K562 (cell line): ENCODE measurements at regions not wholly inside any gene's neighbourhood (a gene's known extent, or its start where the extent isn't known, plus 50 kb on each side); places are given as distances from the start of the nearest gene placed in this dataset.

Experiments
- ATAC-seq: fragments of 200-7000 bp; cut with Tn5 transposase; 3 replicates; pipeline ENCODE4 v1.9.1; 2020; ENCODE audit warnings: moderate library complexity
- BruUV-seq: library from RNA; stranded (reverse); fragments of 400-500 nt; replicated peaks from 2 replicates; lab custom pipeline; 2021; lab: Mats Ljungman, UMichigan
- CTCF ChIA-PET: fragments of 300-600 bp; formaldehyde crosslinking; extraction: SDS; loops from one replicate; lab custom pipeline; 2021; ENCODE audit warnings: low intra/inter-chr PET ratio; lab: Yijun Ruan, JAX
- POLR2A ChIA-PET: fragments of 300-600, 350-650 bp; sonication (Branson Sonifier 250); formaldehyde crosslinking; extraction: SDS; loops from one replicate; lab custom pipeline; 2021; ENCODE audit warnings: antibody characterized with exemption, inconsistent platforms; lab: Yijun Ruan, JAX
- DNase-seq, 4 experiments: peaks; one replicate each; pipeline versions ENCODE4 v3.0.0 to v3.0.0-alpha.2; 2011 to 2018; ENCODE audit warnings: low spot score in 3 of 4, mixed read lengths in 3 of 4; ENCODE audit errors: extremely low read depth in 1 of 4
- FAIRE-seq: peaks from 2 replicates; lab custom pipeline; 2011; peaks lifted over from hg19 to GRCh38; lab: Jason Lieb, UNC
- H2AFZ ChIP-seq: 2 replicates; pipeline ENCODE4 v1.6.0; 2011; ENCODE audit warnings: low read depth, low read length, control low read depth, inconsistent platforms
- H3K27ac ChIP-seq: fragments of 200-600 bp; 3 replicates; pipeline ENCODE4 v1.8.0; 2011; ENCODE audit warnings: low read depth, mild to moderate bottlenecking, control low read depth, inconsistent platforms, low read length, moderate library complexity, mixed read lengths; ENCODE audit errors: extremely low read depth
- H3K27me3 ChIP-seq, 2 experiments: fragments of 300-600 bp in 1 of 2; 2 replicates in 1 of 2; 3 replicates in 1 of 2; pipeline versions ENCODE4 v1.6.0 to v1.8.0; 2011; ENCODE audit warnings: inconsistent platforms in 2 of 2, low read length in 2 of 2, mild to moderate bottlenecking in 1 of 2, mixed read lengths in 1 of 2, moderate library complexity in 1 of 2; ENCODE audit not compliant: control insufficient read depth in 2 of 2, insufficient read depth in 2 of 2
- H3K36me3 ChIP-seq: fragments of 300-600 bp; 3 replicates; pipeline ENCODE4 v1.8.0; 2011; ENCODE audit warnings: mild to moderate bottlenecking, low read length, inconsistent platforms; ENCODE audit not compliant: control insufficient read depth, insufficient read depth
- H3K4me1 ChIP-seq, 2 experiments: fragments of 200-600 bp in 1 of 2; replicated peaks in 1 of 2; 2 replicates in 1 of 2; 3 replicates in 1 of 2; pipeline versions ENCODE4 v1.5.1 to v1.8.0; 2011; ENCODE audit warnings: inconsistent platforms in 2 of 2, low read length in 2 of 2, mild to moderate bottlenecking in 1 of 2, mixed read lengths in 1 of 2, moderate library complexity in 1 of 2; ENCODE audit not compliant: control insufficient read depth in 2 of 2, insufficient read depth in 2 of 2
- H3K4me2 ChIP-seq: 2 replicates; pipeline ENCODE4 v1.6.1; 2011; ENCODE audit warnings: low read length, control low read depth, inconsistent platforms, mixed read lengths; ENCODE audit not compliant: insufficient read depth
- H3K4me3 ChIP-seq: fragments of 200-600 bp; sonication (generic), shearing (Covaris generic); 2 replicates; pipeline ENCODE4 v1.5.1; 2016; ENCODE audit warnings: control low read depth, inconsistent platforms
- H3K79me2 ChIP-seq: fragments of 200-600 bp; 3 replicates; pipeline ENCODE4 v1.8.0; 2011; ENCODE audit warnings: low read length, inconsistent platforms; ENCODE audit not compliant: control insufficient read depth, insufficient read depth
- H3K9ac ChIP-seq, 2 experiments: 2 replicates each; pipeline versions ENCODE4 v1.6.0 to v1.6.1; 2011; ENCODE audit warnings: low read depth in 2 of 2, low read length in 2 of 2, control low read depth in 1 of 2, inconsistent platforms in 1 of 2, mild to moderate bottlenecking in 1 of 2, mixed read lengths in 1 of 2; ENCODE audit not compliant: insufficient read depth in 1 of 2
- H3K9me1 ChIP-seq: one replicate; pipeline ENCODE4 v1.6.0; 2011; ENCODE audit warnings: inconsistent platforms, mild to moderate bottlenecking, low read length, moderate library complexity; ENCODE audit not compliant: control insufficient read depth, insufficient read depth
- H3K9me3 ChIP-seq: replicated peaks from 2 replicates; pipeline ENCODE4 v1.5.1; 2011; ENCODE audit warnings: low read depth, low read length, inconsistent platforms; ENCODE audit not compliant: control insufficient read depth, insufficient read depth
- H4K20me1 ChIP-seq: replicated peaks from 2 replicates; pipeline ENCODE4 v1.6.1; 2011; ENCODE audit warnings: low read length, inconsistent platforms, mixed read lengths; ENCODE audit not compliant: control insufficient read depth, insufficient read depth
- CBX2 ChIP-seq: fragments of 200-600 bp; sonication (generic); IDR thresholded peaks from one replicate; pipeline ENCODE4 v1.6.1; 2012; ENCODE audit warnings: mild to moderate bottlenecking, low read length, inconsistent platforms; ENCODE audit not compliant: insufficient read depth, poor library complexity, severe bottlenecking
- FOXK1 ChIP-seq: sonication (generic); formaldehyde crosslinking; IDR thresholded peaks from 2 replicates; pipeline ENCODE4 v1.8.0; 2022; ENCODE audit warnings: missing genetic modification reagents, mild to moderate bottlenecking, borderline replicate concordance
- HDGF ChIP-seq: fragments of 450-650 bp; IDR thresholded peaks from 2 replicates; pipeline ENCODE4 v1.6.1; 2016
- HLTF ChIP-seq: fragments of 450-650 bp; IDR thresholded peaks from 2 replicates; pipeline ENCODE4 v1.6.1; 2016
- IFI16 ChIP-seq: fragments of 250-450 bp; sonication (Bioruptor Pico); IDR thresholded peaks from 2 replicates; pipeline ENCODE4 v2.1.2; 2022; ENCODE audit warnings: mild to moderate bottlenecking, inconsistent platforms
- NFE2L1 ChIP-seq: fragments of 450-650 bp; IDR thresholded peaks from 2 replicates; pipeline ENCODE4 v1.6.1; 2016; ENCODE audit warnings: missing genetic modification characterization, low read depth, mild to moderate bottlenecking, missing compliant biosample characterization, moderate library complexity, borderline replicate concordance
- POLR2A ChIP-seq: fragments of 450-650 bp; conservative IDR thresholded peaks from 2 replicates; pipeline ENCODE4 v1.6.1; 2016
- RBM17 ChIP-seq: fragments of 200-400 bp; formaldehyde crosslinking; IDR thresholded peaks from 2 replicates; pipeline ENCODE4 v1.6.1; 2017; ENCODE audit warnings: low read depth, mild to moderate bottlenecking, low read length, borderline replicate concordance
- RBM25 ChIP-seq: fragments of 200-400 bp; formaldehyde crosslinking; IDR thresholded peaks from 2 replicates; pipeline ENCODE4 v1.6.1; 2018; ENCODE audit warnings: low read length, low read depth, moderate library complexity; ENCODE audit not compliant: severe bottlenecking
- RNF2 ChIP-seq: sonication (generic); IDR thresholded peaks from 2 replicates; pipeline ENCODE4 v1.6.1; 2016
- TGIF2 ChIP-seq: sonication (generic); formaldehyde crosslinking; IDR thresholded peaks from 2 replicates; pipeline ENCODE4 v1.8.1; 2022; ENCODE audit warnings: mild to moderate bottlenecking, missing genetic modification reagents, moderate library complexity
- TRIM28 ChIP-seq: fragments of 450-650 bp; IDR thresholded peaks from 2 replicates; pipeline ENCODE4 v1.6.1; 2017
- ZKSCAN1 ChIP-seq: fragments of 150-350 bp; IDR thresholded peaks from 2 replicates; pipeline ENCODE4 v1.6.1; 2016; ENCODE audit warnings: low read depth, low read length
- WGBS: fragments of 100-300 bp; shearing (Covaris generic); methylation state at CpG from one replicate; pipeline ENCODE4 v1.1.6; 2016; ENCODE audit warnings: low coverage, mixed read lengths; ENCODE audit not compliant: insufficient coverage; ENCODE audit errors: missing lambda C conversion rate; 5-methylcytosine and 5-hydroxymethylcytosine counted together
- in situ Hi-C: fragments of 300-500 bp; cut with MboI; formaldehyde crosslinking; loops from 4 replicates; pipeline ENCODE4 v1.15.0; 2018; ENCODE audit warnings: inconsistent platforms, mixed read lengths
- intact Hi-C: fragments of 100-400 bp; cut with micrococcal nuclease; formaldehyde crosslinking; loops from 2 replicates; pipeline ENCODE4 v1.14.2; 2022
- TF ChIP-seq, protein P1 (sequence below): fragments of 250-450 bp; sonication (Bioruptor Pico); IDR thresholded peaks from 2 replicates; pipeline ENCODE4 v1.8.0; 2021; ENCODE audit warnings: borderline replicate concordance, mild to moderate bottlenecking, moderate library complexity; ENCODE audit not compliant: poor library complexity, severe bottlenecking

- H4K20me1 ChIP-seq, result no peaks in the 10 kb centered on the region
- in situ Hi-C loops (no loop called here), intact Hi-C loops (no loop called here)
- H3K9ac ChIP-seq, result no peak overlapping the region
- no peak overlapping the region for H2AFZ ChIP-seq
- H3K9me3 ChIP-seq, result no peaks in the 10 kb centered on the region; the same call in 1 of the 2 replicates
- H3K27me3 ChIP-seq, result no peaks in the 10 kb centered on the region
- H3K4me3 ChIP-seq, result no peak overlapping the region
- H3K4me2 ChIP-seq, result no peak overlapping the region
- no peaks in the 10 kb centered on the region for H3K9me1 ChIP-seq
- H3K79me2 ChIP-seq, result no peaks in the 10 kb centered on the region
- CTCF ChIA-PET, result no interaction called here
- FAIRE-seq (no peak), DNase-seq (no peak), ATAC-seq (no peak)
- TF ChIP-seq RBM17, result no peak
- no peak for TF ChIP-seq IFI16 (CRISPR knock-in tag)
- no peak for TF ChIP-seq HLTF
- no peak for TF ChIP-seq RBM25
- TF ChIP-seq POLR2A, result no peak
- TF ChIP-seq, protein P1, sequence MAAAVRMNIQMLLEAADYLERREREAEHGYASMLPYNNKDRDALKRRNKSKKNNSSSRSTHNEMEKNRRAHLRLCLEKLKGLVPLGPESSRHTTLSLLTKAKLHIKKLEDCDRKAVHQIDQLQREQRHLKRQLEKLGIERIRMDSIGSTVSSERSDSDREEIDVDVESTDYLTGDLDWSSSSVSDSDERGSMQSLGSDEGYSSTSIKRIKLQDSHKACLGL (CRISPR knock-in tag), result no peak
- TF ChIP-seq FOXK1, result no peak
- no peak for TF ChIP-seq TRIM28
- no peak for TF ChIP-seq NFE2L1 (tag)
- no peak for TF ChIP-seq TGIF2 (CRISPR knock-in tag)
- no peak for TF ChIP-seq CBX2
- no peak for TF ChIP-seq HDGF
- no peak for TF ChIP-seq RNF2
- no peak for TF ChIP-seq ZKSCAN1
- 10% methylated on average over 1 of the region's 1 CpG for WGBS
- H3K4me1 ChIP-seq, result no peaks in the 10 kb centered on the region
- no peaks in the 10 kb centered on the region for H3K36me3 ChIP-seq
- BruUV-seq, result no TSS peak
- POLR2A ChIA-PET, result no interaction called here
- H3K27ac ChIP-seq, result no peak overlapping the region
These were observed 132.1 kb downstream of the INHBA start for GRCh38 chr7:41570766-41571165.
